Stimulated activated CD4-positive, alpha-beta T cell treated with anti-CD3 and anti-CD28 coated beads, TNF-alpha, amount 100 ng/mL, for 48 hours (primary cell): ENCODE measurements at regions not wholly inside any gene's neighbourhood (a gene's known extent, or its start where the extent isn't known, plus 50 kb on each side); places are given as distances from the start of the nearest gene placed in this dataset.

ENCODE experiments used
- DNase-seq, 3 donors: peaks; one replicate each; pipeline ENCODE4 v3.0.0-alpha.2; 2020; ENCODE audit warnings: low read depth in 3 of 3

DNA sequence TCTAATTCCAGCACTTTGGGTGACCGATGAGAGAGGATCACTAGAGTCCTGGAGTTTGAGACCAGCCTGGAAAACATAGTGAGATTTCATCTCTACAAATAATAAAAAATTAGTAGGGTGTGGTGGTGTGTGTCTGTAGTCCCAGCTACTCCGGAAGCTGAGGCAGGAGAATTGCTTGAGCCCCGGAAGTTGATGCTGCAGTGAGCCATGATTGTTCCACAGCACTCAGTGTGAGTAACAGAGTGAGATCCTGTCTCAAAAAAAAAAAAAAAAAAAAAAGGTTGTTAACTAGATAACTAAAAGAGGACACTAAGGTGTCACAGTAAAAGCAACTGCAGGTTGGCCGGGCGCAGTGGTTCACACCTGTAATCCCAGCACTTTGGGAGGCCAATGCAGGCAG lies 121.3 kb upstream of the MAX start:
- no peak for DNase-seq

DNA sequence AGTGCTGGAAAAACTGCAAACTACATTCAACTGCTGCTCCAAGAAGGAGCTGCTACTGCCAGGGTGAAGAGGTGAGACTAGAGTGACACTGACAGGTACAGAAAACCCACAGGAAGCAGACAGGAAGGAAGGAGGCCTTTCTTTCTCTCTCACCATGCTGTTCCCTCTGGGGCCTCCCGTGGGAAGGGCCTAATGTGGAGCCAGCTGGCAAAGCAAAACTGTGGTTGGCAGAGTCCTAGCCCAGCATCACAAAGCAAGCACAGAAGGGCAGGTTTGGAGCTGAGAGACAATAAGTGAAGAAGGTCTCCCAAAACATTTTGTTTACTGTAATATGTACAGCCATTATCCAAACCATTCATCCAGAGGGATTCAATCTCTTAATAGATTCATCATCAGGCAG lies 122.5 kb upstream of the MAX start:
- no peak for DNase-seq

DNA sequence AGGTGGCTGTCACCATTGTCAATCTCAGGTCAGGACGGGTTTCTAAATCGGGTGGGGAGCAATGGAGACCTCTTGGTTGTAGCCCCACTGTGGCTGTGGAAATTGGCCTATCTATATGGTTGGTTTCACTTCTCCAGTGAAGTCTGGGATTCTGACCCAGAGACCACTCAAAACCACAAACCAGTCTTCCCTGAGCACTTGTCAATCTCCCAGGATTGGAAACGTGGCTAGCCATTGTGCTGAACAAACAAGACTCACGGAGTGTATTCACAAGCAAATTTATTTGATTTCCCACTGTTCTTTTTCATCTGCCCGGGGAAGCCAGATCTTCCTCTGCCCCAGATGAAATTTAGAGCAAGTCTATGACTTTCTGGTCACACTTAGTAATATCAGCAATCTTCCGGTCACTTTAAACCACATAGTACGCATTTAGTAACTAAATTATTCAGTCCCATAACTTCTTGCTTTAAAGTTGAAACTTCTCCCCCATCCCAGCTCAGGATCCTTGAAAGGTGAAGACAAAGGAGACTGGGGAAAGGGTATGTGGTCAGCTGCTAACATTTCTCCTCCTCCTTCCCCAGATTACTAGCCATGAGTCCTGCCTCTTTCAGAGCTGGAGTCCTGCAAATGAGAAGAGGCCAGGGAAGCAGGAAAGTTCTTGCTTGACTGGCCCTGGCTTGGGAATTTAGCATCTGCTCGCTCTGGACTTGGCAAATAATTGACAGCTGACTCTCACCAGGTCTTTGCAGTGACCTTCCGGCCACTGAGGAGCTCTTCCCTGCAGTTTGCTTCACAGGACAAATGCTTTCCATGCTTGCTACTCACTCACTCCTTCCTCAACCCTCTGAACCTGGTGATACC lies 123.2 kb upstream of the MAX start:
- DNase-seq, result no peak

DNA sequence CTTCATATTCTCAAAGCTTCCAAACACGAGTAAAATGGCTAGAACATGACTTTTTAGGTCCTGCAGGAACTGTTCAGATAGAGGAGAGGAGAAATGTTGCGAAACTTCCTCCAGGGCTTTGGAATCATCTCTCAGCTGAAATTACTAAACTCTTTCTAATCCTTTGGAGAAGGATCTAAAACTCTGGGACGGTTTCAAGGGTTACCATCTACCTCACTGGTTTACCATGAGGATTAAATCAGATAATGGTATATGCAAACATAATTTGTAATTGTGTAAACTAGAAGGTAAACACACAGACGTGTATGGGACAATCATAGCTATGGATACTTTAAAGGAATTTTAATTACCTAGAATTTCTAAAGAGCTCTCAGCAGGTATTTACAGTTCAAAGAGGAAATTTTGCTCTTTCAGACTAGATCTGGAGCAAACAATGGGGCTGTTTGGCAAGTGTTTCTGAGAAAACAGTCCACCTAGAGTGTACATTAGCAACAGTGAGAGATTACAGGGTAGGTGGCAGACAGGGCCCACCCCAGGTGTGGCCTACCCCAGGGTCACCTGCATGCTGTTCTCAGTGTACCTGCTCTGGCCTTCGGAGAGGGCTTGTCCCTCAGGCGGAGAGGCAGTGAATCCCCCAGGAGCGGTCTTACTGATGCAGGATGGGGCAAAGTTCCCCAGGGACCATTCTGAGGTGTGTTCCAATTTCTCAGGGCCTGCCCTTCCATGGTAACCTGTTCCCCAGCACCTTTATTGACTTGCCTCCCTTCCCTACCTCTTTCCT lies 124.7 kb upstream of the MAX start:
- DNase-seq, result no peak

DNA sequence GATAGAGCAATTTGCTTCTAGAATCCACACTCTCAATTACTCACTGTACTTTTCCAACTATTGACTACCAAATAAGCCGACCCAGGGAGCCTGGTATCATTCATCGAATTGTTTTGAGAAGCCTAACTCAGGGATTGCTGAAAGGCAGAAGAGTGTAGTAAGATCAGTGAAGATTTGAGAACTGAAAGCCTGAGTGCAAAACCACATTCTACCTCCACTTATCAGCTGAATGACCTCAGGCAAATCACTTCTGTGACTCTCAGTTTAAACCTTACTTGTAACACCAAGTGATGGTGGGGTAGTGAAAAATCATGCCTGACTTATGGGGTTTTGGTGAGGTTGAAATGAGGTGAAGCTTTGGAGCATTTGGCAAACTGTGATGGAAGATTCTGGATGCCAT lies 126.1 kb upstream of the MAX start:
- DNase-seq, result no peak

DNA sequence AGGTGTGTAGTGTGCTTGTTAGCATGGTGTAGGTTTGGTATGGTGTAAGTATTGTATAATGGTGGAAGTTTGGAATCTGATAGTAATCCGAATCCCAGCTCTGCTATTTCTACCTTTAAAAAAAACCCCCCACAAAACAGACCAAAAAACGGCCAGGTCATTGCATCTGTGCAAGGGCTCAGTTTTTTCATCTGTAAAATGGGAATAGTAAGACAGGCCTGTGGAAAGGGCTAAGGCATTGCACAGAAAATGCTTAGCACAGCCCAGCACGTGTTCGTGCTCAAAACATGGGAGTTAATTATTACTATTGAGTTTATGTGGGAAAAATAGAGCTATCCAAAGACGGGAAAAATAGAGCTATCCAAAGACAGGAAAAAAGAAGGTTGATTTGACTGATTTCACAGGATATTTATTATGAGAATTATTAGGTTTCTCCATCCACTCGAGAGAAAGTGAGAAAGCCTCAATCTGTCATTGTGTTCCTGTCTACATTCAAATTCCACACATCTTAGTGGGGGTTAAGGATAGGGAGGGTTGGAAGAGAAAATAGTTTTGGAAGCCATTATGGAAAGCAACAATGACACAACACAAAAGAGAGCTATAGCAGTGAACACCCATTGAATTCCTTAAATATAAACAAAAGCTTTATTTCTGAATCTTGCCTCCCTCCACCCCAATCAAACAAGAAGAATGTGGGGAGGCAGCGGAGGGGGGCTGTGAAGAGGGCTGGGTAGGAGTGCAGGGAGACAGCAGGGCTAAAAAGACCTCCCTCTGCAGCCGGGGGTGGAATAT lies 126.8 kb upstream of the MAX start:
- DNase-seq, result no peak

DNA sequence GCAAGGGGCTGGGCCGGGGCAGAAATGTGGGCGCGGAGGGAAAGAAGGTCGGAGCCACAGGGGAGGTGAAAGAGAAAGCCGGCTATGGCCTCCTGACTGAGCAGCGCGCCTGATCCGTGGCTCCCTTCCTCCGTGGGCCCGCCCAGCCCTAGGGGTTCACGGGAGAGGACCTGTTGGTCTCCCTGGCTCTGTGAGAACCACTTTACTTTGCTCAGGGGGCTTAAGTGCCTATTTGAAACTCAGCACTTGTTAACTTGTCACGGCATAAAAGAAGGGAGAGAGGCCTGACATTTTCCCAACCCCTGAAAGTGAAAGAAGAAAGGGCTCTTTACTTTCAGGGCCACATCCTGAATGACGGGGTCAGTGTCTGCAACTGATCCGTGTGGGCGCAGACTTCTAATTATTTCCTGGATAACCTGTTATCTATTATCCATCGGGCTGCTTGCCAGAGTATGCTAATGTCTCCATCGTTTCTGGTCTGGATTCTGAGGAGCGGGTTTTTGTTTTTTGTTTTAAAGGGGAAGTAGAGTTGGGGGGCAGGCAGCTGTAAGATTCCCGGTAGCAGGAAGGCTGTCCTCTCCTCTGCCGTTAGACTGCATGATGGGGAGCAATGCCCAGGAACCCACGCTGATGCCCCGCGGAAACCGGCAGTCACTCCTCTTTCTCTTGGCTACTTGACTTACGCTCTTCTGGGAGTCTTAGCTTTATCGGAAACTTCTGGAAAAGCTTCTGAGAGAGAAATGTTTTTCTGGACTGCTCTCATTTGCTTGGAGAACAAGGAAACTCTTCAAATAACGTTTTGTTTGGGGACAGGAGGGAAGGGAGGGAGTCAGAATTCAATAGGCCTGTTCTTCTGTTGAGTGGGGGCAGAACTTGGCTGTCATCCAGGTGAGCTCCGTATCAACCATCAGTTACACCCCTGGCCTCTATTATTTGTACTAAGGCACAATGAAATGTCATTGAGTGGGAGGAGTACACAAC lies 127.7 kb upstream of the MAX start:
- DNase-seq, result no peak

DNA sequence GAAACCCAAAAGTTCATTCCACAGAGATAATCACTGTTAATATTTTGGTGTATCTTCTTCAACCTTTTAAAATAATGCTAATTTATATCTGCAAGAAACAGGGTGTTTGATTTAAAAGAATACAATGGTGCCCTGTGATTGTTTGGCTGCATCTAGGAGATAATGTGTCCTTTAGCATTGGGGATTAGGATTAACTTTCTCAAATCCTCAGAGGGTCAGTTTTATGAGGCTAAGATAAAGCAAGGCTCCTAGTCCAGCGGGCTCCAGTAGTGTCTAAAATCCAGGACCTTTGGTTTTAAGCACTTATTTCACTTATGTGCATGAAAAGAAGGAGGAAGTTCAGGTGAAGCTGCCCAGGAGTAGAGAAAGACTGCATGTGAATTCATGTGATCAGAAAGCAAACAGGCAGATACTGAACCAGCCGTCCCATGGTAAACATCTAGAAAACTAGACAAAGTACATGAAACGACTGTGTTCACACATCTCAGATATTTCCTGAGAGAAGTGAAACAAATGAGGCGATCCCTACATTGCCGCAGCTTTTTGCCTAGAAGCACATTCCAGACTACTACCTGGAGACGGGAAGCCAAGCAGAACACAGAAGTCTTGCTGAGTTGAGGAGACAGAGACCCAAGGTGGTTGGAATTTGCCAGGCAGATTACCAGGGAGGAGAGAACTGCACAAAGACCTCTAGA lies 129.1 kb upstream of the MAX start:
- no peak for DNase-seq

DNA sequence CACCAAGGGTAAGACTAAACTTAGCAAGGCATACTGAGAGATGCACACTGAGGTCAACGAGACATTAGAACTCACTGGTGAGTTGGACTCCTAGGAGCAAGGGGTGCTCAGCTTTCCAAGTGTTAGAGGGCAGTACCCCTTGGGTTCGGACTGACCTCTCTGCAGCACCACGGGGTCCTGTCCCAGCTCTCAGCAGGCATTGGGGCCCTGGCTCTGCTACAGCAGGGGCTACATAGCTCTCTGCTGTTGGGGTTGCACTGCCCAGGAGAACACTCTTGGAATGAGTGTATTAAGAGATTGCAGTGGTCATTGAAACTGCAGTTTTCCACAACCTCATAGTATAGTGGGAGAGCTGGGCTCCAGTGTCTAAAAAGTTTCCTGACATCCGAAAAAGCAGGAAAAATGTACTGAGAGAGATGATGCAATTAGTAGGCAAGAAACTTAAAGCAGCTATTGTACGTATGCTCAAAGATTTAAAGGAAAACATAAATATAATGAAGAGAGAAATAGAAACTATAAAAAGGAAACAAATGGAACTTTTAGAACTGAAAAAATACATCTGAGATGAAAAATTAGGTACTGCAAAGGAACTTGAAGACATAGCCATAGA lies 132.5 kb upstream of the MAX start:
- no peak for DNase-seq

DNA sequence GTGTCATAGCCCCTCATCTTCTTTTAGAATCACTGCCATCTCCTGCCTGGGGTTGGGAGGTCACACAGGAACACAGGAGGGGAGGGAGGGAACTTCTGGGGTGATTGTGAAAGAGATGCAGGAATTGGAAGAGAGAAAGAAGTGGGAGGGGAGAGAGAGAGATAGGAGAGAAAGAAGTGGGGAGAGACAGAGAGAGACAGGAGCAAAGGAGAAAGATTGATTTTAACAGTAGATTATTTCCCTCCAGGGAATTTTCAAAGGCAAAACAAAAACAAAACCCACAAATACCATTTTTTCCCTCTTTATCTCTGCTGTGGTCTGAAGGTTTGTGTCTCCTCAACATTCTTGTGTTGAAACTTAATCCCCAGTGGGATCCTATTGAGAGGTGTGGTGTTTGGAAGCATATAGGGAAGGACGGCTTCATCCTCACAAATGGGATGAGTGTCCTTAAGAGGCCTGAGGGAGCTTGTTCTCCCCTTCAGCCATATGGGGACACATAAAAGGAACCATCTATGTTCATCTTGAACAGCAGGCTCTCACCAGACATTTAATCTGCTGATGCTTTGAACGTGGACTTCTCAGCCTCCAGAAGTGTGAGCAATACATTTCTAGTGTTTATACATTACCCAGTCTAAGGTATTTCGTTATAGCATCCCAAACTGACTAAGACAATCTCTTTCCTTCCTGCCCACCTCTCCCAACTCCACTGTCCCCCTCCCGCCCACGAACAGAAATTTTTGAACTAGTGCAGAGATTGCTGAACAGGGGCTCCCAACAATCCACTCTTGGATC lies 134.9 kb upstream of the MAX start:
- no peak for DNase-seq

DNA sequence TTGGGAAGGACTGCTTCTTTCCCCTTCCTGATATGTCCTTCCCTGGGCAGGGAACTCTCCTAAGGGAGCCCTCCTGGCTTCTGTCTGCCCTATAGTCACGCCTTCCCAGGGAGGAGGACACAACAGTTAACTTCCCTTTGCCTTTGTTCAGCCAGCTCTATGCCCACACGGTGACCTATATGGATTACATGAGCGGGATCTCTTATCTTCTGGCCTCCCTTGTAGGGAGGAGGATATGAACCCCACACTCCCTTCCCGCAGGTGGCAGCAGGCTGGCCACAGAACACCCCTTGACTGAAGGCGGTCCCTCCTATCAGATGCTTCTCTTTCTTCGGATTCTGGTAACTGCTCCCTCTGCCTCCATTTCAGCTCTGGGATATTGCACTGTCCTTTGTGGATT lies 135.6 kb upstream of the MAX start:
- DNase-seq, result no peak

DNA sequence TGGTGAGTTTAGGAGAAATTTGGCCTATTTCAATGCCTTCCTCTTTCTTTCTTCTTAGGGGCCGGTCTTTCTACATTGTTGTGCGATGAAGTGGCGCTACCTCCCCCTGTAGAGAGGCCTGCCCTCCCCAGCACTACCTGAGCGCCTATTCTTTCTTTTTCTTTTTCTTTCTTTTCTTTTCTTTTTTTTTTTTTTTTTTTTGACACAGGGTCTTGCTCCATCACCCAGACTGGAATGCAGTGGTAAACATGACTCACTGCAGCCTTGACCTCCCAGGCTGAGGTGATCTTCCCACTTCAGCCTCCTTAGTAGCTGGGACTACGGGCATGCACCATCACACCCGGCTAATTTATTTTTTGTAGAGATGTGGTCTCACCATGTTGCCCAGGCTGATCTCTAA lies 136.1 kb upstream of the MAX start:
- DNase-seq, result no peak

DNA sequence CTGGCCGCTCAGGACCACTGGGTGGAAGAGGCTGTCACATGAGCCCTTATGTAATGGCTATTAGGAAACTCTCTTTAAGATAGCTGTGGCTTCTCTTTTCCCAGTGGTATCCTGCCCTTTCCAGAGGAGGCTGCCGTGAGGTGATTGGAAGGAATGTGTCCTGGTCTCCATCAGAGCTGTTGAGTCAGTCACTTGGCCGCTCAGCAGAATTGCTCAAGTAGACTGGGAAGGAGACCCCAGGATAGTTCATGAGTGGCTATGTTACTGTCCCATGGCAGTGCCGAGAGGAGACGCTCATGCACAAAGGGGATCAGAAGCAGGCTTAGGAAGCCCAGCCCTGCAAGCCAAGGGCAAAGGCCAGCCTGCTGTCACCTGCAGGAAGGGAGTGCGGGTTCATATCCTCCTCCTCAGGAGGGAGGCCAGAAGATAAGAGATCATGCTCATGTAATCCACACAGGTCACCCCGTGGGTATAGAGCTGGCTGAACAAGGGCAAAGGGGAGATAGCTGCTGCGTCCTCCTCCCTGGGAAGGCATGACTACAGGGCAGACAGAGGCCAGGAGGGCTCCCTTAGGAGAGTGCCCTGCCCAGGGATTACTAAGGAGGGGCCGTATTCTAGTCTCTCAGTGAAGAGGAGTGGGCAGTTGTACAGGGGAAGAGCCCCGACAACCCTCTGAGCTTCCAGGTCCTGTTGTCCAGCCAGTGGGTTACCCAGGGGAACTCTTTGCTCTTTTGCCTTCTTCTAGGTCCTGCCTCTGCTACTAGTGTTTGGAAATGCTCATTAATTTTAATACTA lies 137.0 kb upstream of the MAX start:
- no peak for DNase-seq

DNA sequence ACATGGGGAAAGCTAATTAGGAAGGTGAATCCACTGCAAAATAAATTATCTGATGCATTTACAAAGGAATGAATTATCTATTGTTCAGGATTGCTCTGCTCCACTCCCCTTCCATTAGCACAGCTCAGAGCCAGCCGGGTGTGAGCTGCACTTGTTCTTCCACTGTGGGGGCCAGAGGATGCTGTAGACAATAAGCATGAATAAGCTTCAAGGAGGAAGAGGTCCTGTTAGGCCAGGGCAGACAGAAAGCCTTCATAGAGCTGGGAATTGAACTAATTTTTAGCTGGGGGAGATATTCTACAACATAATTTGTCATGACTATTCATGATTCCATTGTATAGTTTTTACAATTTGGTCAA lies 137.6 kb upstream of the MAX start:
- no peak for DNase-seq

DNA sequence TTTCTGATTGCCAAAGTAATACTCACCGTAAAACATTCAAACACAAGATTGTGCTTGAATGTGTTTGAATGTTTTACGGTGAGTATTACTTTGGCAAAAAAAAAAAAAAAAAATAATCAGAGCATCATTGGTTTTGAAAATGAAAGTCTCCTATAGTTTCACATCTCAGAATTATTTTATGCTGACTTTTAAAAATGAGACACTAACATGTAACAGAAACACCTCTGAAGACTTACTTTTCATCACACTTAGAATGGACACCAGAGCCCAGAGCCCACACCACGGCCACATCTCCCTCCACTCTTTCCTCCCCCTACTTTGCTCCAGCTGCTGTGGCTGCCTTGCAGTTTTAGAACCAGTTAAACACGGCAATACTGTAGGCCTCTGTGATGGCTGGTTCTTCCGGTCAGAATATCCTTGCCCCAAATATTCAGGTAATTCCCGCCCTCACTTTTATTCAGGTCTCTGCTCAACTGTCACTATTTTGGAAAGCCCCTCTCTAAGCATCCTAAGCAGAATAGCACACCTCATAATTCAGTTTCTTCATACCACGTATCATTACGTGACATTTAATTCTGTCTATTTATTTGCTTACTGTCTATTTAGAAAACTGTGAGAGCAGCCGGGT lies 138.9 kb upstream of the MAX start:
- no peak for DNase-seq

DNA sequence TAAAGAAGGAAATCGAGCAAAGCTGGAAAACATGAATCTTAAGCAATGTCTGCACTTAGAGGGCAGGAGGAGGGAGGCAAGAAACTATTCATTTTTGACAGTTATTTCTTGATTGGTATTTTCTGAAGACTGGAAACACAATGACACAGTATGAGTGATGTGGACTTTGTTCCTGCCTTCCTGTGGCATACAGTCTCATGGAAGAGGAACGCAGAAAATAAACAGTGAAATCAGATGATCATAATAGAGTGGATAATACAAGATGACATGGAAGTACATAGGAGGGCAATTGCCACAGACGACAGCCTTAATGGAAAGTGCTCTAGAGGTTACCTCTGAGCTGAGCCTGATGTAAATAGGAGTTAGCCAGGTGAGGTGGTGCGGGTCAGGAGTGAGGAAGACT lies 140.4 kb upstream of the MAX start:
- no peak for DNase-seq

DNA sequence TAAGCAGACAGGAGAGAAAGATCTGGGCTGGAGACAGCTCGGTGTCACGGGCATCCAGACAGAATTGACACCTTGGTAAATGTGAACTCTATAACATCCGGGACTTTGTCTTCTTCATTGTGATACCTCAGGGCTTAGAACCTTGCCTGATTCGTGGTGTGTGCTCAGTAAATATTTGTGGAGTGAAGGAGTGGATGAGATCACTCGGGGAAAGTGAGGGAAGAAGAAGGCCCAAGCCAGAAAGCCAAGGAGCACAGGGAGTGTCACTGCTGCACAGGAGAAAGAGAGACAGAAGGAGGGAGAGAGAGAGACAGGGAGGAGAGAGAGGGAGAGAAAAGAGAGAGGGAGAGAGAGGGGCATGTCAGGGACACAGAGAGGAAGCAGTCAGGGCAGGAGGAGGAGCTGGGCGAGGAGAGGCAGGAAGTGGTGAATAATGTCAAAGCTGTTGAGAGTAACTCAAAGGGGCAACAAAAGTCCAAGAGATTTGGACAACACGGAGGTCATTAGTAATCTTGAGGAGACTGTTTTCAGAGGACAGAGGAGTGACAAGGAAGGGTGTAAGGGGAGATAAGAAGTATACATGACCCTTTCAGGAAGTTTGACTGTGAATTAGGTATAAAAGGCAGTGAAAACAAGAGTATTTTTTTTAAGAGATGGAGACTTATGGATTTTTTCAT lies 141.6 kb upstream of the MAX start:
- no peak for DNase-seq
